Hepatocyte (in vitro differentiated cells): ENCODE measurements at regions not wholly inside any gene's neighbourhood (a gene's known extent, or its start where the extent isn't known, plus 50 kb on each side); places are given as distances from the start of the nearest gene placed in this dataset.

Source experiments
- EZH2 ChIP-seq: fragments of 200-600 bp; sonication (generic); IDR thresholded peaks from 2 replicates; pipeline ENCODE4 v1.6.1; 2016; ENCODE audit warnings: antibody characterized with exemption, mild to moderate bottlenecking, borderline replicate concordance
- EZH2phosphoT487 ChIP-seq: fragments of 200-600 bp; sonication (generic); IDR thresholded peaks from one replicate; pipeline ENCODE4 v1.6.1; 2018; ENCODE audit warnings: antibody characterized with exemption, mild to moderate bottlenecking, low read depth, moderate library complexity; ENCODE audit not compliant: unreplicated experiment, severe bottlenecking
- TF ChIP-seq, protein P1 (sequence below): fragments of 200-600 bp; sonication (generic); IDR thresholded peaks from 2 replicates; pipeline ENCODE4 v1.5.1; 2016; ENCODE audit warnings: antibody characterized with exemption, mild to moderate bottlenecking; ENCODE audit not compliant: poor library complexity

DNA sequence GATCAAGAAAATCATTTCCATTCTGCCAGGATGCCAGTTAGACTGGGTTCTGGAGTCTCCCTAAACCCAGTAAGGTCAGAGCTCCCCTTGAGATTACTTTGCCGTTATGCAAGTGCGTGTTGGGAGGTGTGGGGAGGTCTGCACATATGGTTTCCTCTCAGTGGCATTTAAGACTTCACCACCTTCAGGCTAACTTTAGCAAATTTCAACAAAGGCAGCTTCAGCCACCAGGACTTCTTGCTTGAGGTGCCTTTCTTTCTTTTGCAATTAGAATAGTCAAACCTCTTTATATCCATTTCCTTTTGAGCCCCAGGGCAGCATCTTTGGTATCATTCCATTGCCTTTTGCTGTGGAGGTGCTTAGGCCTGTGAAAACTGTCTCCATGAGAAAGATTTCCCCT, 117.2 kb upstream of the CCND2 start:
- TF ChIP-seq, protein P1, sequence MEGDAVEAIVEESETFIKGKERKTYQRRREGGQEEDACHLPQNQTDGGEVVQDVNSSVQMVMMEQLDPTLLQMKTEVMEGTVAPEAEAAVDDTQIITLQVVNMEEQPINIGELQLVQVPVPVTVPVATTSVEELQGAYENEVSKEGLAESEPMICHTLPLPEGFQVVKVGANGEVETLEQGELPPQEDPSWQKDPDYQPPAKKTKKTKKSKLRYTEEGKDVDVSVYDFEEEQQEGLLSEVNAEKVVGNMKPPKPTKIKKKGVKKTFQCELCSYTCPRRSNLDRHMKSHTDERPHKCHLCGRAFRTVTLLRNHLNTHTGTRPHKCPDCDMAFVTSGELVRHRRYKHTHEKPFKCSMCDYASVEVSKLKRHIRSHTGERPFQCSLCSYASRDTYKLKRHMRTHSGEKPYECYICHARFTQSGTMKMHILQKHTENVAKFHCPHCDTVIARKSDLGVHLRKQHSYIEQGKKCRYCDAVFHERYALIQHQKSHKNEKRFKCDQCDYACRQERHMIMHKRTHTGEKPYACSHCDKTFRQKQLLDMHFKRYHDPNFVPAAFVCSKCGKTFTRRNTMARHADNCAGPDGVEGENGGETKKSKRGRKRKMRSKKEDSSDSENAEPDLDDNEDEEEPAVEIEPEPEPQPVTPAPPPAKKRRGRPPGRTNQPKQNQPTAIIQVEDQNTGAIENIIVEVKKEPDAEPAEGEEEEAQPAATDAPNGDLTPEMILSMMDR, result no peak
- TF ChIP-seq EZH2 (no peak), EZH2phosphoT487 (no peak)
